Glutamatergic neuron (in vitro differentiated cells): ENCODE measurements at regions not wholly inside any gene's neighbourhood (a gene's known extent, or its start where the extent isn't known, plus 50 kb on each side); places are given as distances from the start of the nearest gene placed in this dataset.

Experiments
- DNase-seq: peaks from one replicate; pipeline ENCODE4 v3.0.0; 2022
- H3K27ac Mint-ChIP-seq: one replicate; pipeline ENCODE4 v1.8.0; 2020; ENCODE audit warnings: mild to moderate bottlenecking, mixed read lengths, inconsistent platforms; ENCODE audit not compliant: unreplicated experiment
- H3K27me3 Mint-ChIP-seq: one replicate; pipeline ENCODE4 v1.8.0; 2020; ENCODE audit warnings: mild to moderate bottlenecking, moderate library complexity, mixed read lengths, inconsistent platforms; ENCODE audit not compliant: unreplicated experiment
- H3K36me3 Mint-ChIP-seq: one replicate; pipeline ENCODE4 v1.8.0; 2020; ENCODE audit warnings: mild to moderate bottlenecking, mixed read lengths, inconsistent platforms; ENCODE audit not compliant: unreplicated experiment
- H3K4me1 Mint-ChIP-seq: one replicate; pipeline ENCODE4 v1.8.0; 2020; ENCODE audit warnings: mild to moderate bottlenecking, low read depth, mixed read lengths, inconsistent platforms; ENCODE audit not compliant: unreplicated experiment
- H3K4me3 Mint-ChIP-seq: one replicate; pipeline ENCODE4 v1.8.0; 2020; ENCODE audit warnings: mild to moderate bottlenecking, mixed read lengths, inconsistent platforms; ENCODE audit not compliant: unreplicated experiment
- H3K9me3 Mint-ChIP-seq: one replicate; pipeline ENCODE4 v1.8.0; 2020; ENCODE audit warnings: mild to moderate bottlenecking, moderate library complexity, mixed read lengths, inconsistent platforms; ENCODE audit not compliant: unreplicated experiment
- TF ChIP-seq, protein P1 (sequence below): fragments of 200-600 bp; sonication (generic); IDR thresholded peaks from one replicate; pipeline ENCODE4 v1.5.0; 2021; ENCODE audit not compliant: partially characterized antibody, unreplicated experiment

DNA sequence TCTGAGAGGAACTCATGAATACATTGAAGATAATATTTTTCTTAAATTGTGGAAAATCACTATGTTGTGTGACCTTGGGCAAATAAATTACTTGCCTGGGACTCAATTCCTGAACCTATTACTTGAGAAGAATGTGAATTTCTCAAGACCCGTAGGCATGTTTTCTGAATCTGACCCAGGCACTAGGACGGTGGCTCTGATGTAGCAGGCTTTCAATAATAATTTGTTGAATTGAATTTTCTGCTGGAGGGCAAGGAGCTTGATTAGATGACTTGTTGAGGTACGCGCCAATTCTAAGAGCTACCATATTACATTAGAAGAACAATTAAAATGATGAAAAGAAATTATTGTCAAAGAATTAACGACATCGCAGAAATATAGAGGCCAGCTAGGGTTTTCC, 150.2 kb upstream of the LRRC3B start:
- no peak for DNase-seq
- Mint-ChIP-seq H3K4me1 (no peaks in the 10 kb centered on the region), H3K27ac (no peak overlapping the region), H3K9me3 (no peaks in the 10 kb centered on the region), H3K27me3 (no peaks in the 10 kb centered on the region), H3K4me3 (no peak overlapping the region), H3K36me3 (no peaks in the 10 kb centered on the region)
- TF ChIP-seq, protein P1, sequence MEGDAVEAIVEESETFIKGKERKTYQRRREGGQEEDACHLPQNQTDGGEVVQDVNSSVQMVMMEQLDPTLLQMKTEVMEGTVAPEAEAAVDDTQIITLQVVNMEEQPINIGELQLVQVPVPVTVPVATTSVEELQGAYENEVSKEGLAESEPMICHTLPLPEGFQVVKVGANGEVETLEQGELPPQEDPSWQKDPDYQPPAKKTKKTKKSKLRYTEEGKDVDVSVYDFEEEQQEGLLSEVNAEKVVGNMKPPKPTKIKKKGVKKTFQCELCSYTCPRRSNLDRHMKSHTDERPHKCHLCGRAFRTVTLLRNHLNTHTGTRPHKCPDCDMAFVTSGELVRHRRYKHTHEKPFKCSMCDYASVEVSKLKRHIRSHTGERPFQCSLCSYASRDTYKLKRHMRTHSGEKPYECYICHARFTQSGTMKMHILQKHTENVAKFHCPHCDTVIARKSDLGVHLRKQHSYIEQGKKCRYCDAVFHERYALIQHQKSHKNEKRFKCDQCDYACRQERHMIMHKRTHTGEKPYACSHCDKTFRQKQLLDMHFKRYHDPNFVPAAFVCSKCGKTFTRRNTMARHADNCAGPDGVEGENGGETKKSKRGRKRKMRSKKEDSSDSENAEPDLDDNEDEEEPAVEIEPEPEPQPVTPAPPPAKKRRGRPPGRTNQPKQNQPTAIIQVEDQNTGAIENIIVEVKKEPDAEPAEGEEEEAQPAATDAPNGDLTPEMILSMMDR: no peak

DNA sequence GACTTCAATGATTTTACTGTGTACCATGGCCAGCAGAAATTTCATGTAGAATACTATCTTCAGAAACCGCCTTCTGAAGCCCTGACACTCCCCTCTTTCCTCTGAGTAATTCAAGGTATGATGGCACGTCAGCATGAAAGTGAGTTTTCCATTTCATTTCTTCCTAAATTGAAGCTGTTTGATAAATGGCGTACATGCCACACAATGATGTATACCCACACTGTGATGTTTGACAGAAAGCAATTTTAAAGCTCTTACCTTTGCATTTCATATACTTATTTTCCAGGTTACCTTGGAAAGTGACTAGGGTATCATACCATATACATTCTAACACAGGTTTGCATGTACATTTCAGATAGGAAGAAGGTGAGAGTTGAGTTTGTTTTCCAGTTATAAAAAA, 147.9 kb upstream of the LRRC3B start:
- H3K27ac Mint-ChIP-seq: no peak overlapping the region

DNA sequence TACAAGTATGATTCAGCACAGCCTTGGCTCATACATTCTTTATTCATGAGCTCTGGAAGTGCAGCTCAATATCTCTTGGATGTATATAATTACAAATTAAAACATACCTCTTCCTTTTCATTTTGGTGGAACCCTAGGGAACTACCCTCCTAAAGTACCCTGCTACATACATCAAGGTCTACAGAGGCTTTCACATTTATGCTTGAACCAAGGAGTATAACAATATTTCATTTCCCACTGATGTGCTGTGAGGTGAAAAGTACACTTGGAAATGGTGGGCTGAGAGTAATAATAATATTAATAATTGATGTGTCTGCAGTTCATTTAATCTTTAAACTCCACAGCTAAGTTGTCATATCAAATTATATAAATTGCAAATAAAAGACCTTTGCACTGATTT, 142.2 kb upstream of the LRRC3B start:
- TF ChIP-seq, protein P1: no peak
- Mint-ChIP-seq H3K27ac (no peak overlapping the region), H3K4me3 (no peak overlapping the region), H3K36me3 (no peaks in the 10 kb centered on the region), H3K27me3 (no peaks in the 10 kb centered on the region), H3K9me3 (no peaks in the 10 kb centered on the region), H3K4me1 (peaks cover 10% of the 10 kb centered on the region)
- no peak for DNase-seq

More for the DNA sequence above, 147.9 kb upstream of the LRRC3B start:
- Mint-ChIP-seq H3K9me3 (no peaks in the 10 kb centered on the region), H3K4me3 (no peak overlapping the region), H3K36me3 (no peaks in the 10 kb centered on the region), H3K4me1 (no peaks in the 10 kb centered on the region), H3K27me3 (no peaks in the 10 kb centered on the region)
- TF ChIP-seq, protein P1: no peak
- no peak for DNase-seq

DNA sequence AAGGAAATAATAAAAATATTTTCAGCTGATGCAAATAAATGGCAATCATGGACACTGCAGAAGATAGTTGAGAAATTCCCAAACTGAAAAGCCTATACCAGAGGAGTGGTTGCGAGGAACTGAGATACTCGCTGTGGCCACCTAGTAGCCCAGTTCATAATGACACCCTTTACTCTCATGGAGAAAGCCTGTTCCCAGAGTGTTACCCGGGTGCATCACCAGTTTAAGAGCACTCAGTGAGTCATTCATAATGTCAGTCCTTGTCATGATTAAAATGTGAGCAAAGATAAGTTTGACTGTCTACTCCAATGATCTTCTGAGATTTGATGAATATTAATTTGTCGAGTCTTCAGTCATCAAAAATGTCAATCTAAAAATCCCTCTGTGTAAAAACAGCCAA, 138.4 kb upstream of the LRRC3B start:
- H3K4me3 Mint-ChIP-seq: no peak overlapping the region
- H3K4me1 Mint-ChIP-seq: peaks cover 10% of the 10 kb centered on the region
- H3K36me3 Mint-ChIP-seq: no peaks in the 10 kb centered on the region
- H3K27me3 Mint-ChIP-seq: no peaks in the 10 kb centered on the region
- DNase-seq: peak; percentile 20
- TF ChIP-seq, protein P1: peak; percentile 24
- no peaks in the 10 kb centered on the region for H3K9me3 Mint-ChIP-seq
- peak overlapping the region; percentile 24 for H3K27ac Mint-ChIP-seq

DNA sequence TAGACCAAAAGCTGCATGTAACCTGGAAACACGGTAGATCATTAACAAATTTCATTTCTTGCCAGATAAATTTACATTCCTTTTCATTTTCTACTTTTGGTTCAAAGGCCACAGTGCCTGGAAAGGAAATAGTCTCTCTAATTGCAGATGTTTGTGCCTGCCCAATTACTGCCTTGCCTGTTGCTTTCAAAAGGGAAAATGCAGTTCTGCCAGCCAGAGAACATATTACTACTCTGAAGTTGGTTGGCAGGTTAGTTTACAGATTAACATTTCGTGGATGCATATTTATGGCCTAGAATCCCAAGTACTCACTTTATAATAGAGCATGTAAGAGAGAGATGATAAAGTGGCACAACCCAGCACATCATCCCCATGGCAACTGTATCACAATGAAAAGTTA, 124.3 kb upstream of the LRRC3B start:
- no peak overlapping the region for H3K4me3 Mint-ChIP-seq
- H3K27ac Mint-ChIP-seq: no peak overlapping the region
- H3K27me3 Mint-ChIP-seq: no peaks in the 10 kb centered on the region
- H3K4me1 Mint-ChIP-seq: no peaks in the 10 kb centered on the region
- H3K9me3 Mint-ChIP-seq: peaks cover under 1% of the 10 kb centered on the region
- TF ChIP-seq, protein P1: no peak
- no peak for DNase-seq
- H3K36me3 Mint-ChIP-seq: no peaks in the 10 kb centered on the region
